ENCODE measurements at regions not wholly inside any gene's neighbourhood (a gene's known extent, or its start where the extent isn't known, plus 50 kb on each side); places are given as distances from the start of the nearest gene placed in this dataset.

DNA sequence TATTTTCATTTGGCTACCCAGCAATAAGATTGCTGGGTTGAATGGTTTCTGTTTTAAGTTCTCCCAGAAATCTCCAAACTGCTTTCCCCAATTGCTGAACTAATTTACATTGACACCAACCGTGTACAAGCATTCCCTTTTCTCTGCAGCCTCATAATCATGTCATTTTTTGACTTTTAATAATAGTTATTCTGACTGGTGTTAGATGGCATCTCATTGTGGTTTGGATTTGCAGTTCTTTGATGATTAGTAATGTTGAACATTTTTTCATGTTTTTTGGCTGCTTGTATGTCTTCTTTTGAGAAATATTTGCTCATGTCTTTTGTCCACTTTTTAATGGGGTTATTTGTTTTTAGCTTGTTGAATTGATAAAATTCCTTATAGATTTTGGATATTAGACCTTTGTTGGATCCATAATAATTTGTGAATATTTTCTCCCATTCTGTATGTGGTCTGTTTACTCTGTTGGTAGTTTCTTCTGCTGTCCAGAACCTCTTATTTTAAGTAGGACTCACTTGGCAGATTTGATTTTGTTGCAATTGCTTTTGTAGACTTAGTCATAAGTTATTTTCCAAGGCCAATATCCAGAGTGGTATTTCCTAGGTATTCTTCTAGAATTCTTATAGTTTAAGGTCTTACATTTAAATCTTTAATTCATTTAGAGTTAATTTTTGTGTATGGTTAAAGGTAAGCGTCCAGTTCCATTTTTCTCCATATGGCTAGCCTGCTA is 793.7 kb downstream of the BRINP1 start:
- Histone ChIP-seq H3K4me3 (no peak overlapping the region), H3K36me3 (no peaks in the 10 kb centered on the region), H3K4me1 (peaks cover 3% of the 10 kb centered on the region; the same call in 1 of the 2 replicates), H3K9me3 (replicated peaks) (no peaks in the 10 kb centered on the region; the same call in none of the 2 replicates), H3K27me3 (no peaks in the 10 kb centered on the region), H3K27ac (no peak overlapping the region)
- DNase-seq = no peak

DNA sequence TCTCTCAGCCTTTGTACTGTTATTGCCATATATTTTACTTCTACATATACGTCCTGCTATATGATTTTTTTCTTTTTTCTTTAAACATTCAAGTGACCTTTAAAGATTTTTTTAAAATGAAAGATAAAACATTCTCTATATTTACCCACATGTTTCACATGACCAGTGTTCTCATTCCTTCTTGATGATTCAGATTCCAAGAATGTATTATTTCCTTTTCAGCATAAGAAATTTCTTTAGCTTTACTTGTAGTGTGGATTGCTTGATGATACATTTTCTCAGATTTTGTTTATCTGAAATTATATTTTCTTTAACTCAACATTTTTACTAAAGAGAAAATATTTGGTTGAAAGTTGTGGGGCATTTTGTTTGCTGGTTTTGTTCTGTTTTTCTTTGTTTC is 792.1 kb downstream of the BRINP1 start:
- DNase-seq = no peak

DNA sequence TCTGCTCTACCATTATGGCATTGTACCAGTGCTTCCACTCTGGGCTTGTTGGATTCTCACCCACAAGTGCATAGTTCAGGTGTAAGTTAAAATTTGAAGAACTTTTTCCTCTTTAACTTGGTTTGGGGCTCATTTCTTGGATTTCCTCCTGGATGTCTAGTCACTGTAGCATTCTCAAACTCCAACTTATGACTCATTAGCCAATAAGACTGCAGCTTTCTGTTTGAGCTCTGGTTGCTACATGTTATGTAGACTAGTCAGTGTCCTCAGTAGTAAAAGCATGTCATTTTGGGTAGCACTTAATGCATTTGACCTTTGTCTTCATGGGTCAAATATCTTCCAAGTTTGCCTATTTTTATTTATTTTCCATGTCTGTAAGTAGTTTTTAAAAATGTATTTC is 790.8 kb downstream of the BRINP1 start:
- Histone ChIP-seq H3K36me3 (no peaks in the 10 kb centered on the region), H3K4me1 (peaks cover 3% of the 10 kb centered on the region; the same call in 1 of the 2 replicates), H3K27me3 (no peaks in the 10 kb centered on the region), H3K4me3 (no peak overlapping the region), H3K27ac (no peak overlapping the region), H3K9me3 (replicated peaks) (no peaks in the 10 kb centered on the region; the same call in 1 of the 2 replicates)
- no peak for DNase-seq

More for the DNA sequence above, 792.1 kb downstream of the BRINP1 start:
- H3K36me3 ChIP-seq = no peaks in the 10 kb centered on the region
- H3K4me3 ChIP-seq = no peak overlapping the region
- H3K27me3 ChIP-seq = no peaks in the 10 kb centered on the region
- no peaks in the 10 kb centered on the region; the same call in 1 of the 2 replicates for H3K9me3 ChIP-seq (replicated peaks)
- peaks cover 3% of the 10 kb centered on the region; the same call in 1 of the 2 replicates for H3K4me1 ChIP-seq
- H3K27ac ChIP-seq = peak overlapping the region; percentile 30

DNA sequence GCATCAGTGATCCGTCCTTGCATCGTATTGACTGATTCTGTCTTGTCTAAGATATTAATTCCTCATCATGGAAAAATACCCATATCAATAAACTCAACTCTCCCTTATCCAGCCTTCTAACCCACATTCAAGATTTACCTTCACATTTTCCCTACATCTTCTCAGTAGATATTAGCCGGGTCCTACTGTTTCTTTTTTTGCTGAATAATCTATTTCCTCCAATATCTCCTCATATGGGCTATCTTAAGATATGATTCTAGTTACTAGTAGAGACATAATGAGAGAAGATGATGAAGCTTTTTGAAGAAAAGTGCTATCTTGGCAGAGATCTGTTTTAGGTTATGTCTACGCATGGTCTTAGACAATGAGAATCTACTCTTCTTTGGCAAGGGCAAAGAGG is 785.8 kb downstream of the BRINP1 start:
- H3K9me3 ChIP-seq (replicated peaks) = no peaks in the 10 kb centered on the region
- H3K4me3 ChIP-seq = no peak overlapping the region
- no peaks in the 10 kb centered on the region for H3K36me3 ChIP-seq
- H3K27ac ChIP-seq = no peak overlapping the region
- no peaks in the 10 kb centered on the region for H3K27me3 ChIP-seq
- peaks cover 7% of the 10 kb centered on the region for H3K4me1 ChIP-seq
- no peak for DNase-seq

- H3K4me1 ChIP-seq = peaks cover 7% of the 10 kb centered on the region
- no peak overlapping the region for H3K4me3 ChIP-seq
- H3K36me3 ChIP-seq = no peaks in the 10 kb centered on the region
- H3K27me3 ChIP-seq = no peaks in the 10 kb centered on the region
- no peaks in the 10 kb centered on the region for H3K9me3 ChIP-seq (replicated peaks)
- H3K27ac ChIP-seq = peak overlapping the region; percentile 13
- peak; percentile 73 for DNase-seq
Observed at GRCh38 chr9:118586978-118587377, 782.3 kb downstream of the BRINP1 start.

DNA sequence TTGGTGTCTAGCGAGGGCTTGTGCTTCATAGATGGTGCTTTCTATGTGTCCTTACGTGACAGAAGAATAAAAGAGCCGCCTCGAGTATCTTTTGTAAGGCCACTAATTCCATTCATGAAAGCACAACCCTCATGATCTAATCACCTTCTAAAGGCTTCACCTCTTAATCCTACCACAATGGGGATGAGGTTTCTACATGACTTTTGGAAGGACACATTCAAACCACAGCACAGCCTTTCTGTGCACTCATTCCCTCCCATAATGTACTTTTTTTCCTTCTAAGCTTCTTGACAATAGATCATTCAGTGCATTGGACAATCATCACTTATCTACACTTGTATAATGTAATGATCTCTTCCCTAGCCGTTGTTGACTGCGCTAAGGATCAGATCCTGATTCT is 774.8 kb downstream of the BRINP1 start:
- Histone ChIP-seq H3K27me3 (no peaks in the 10 kb centered on the region), H3K36me3 (no peaks in the 10 kb centered on the region), H3K27ac (no peak overlapping the region), H3K9me3 (replicated peaks) (no peaks in the 10 kb centered on the region), H3K4me3 (no peak overlapping the region), H3K4me1 (peaks cover 8% of the 10 kb centered on the region; the same call in 1 of the 2 replicates)
- no peak for DNase-seq

- Histone ChIP-seq H3K9me3 (replicated peaks) (no peaks in the 10 kb centered on the region), H3K4me3 (no peak overlapping the region), H3K4me1 (peaks cover 8% of the 10 kb centered on the region; the same call in 1 of the 2 replicates), H3K27ac (no peak overlapping the region), H3K27me3 (no peaks in the 10 kb centered on the region), H3K36me3 (no peaks in the 10 kb centered on the region)
- DNase-seq = peak; percentile 80 to 91
Observed at GRCh38 chr9:118595719-118596305, 773.4 kb downstream of the BRINP1 start.

- no peaks in the 10 kb centered on the region for H3K27me3 ChIP-seq
- H3K27ac ChIP-seq = no peak overlapping the region
- H3K9me3 ChIP-seq (replicated peaks) = no peaks in the 10 kb centered on the region
- DNase-seq = no peak
- H3K4me3 ChIP-seq = no peak overlapping the region
- no peaks in the 10 kb centered on the region for H3K36me3 ChIP-seq
- H3K4me1 ChIP-seq = peaks cover 8% of the 10 kb centered on the region; the same call in 1 of the 2 replicates
Observed at GRCh38 chr9:118596374-118597015, 772.7 kb downstream of the BRINP1 start.

- H3K36me3 ChIP-seq = no peaks in the 10 kb centered on the region
- H3K4me1 ChIP-seq = no peaks in the 10 kb centered on the region
- no peak overlapping the region for H3K27ac ChIP-seq
- no peak overlapping the region for H3K4me3 ChIP-seq
- peaks cover 3% of the 10 kb centered on the region; the same call in 1 of the 2 replicates for H3K9me3 ChIP-seq (replicated peaks)
- no peak for DNase-seq
- no peaks in the 10 kb centered on the region for H3K27me3 ChIP-seq
Observed at GRCh38 chr9:118606668-118607067, 762.6 kb downstream of the BRINP1 start.

- no peaks in the 10 kb centered on the region for H3K4me1 ChIP-seq
- H3K4me3 ChIP-seq = no peak overlapping the region
- no peak overlapping the region for H3K27ac ChIP-seq
- H3K9me3 ChIP-seq (replicated peaks) = peaks cover 13% of the 10 kb centered on the region; the same call in 1 of the 2 replicates
- H3K27me3 ChIP-seq = no peaks in the 10 kb centered on the region
- no peak for DNase-seq
- H3K36me3 ChIP-seq = no peaks in the 10 kb centered on the region
Observed at GRCh38 chr9:118609355-118610044, 759.7 kb downstream of the BRINP1 start.

GRCh38 chr9:118612201-118612600 is 757.0 kb downstream of the BRINP1 start:
- no peak overlapping the region for H3K27ac ChIP-seq
- no peaks in the 10 kb centered on the region for H3K4me1 ChIP-seq
- no peak overlapping the region for H3K4me3 ChIP-seq
- peaks cover 13% of the 10 kb centered on the region; the same call in 1 of the 2 replicates for H3K9me3 ChIP-seq (replicated peaks)
- H3K36me3 ChIP-seq = no peaks in the 10 kb centered on the region
- DNase-seq = no peak
- H3K27me3 ChIP-seq = no peaks in the 10 kb centered on the region

DNA sequence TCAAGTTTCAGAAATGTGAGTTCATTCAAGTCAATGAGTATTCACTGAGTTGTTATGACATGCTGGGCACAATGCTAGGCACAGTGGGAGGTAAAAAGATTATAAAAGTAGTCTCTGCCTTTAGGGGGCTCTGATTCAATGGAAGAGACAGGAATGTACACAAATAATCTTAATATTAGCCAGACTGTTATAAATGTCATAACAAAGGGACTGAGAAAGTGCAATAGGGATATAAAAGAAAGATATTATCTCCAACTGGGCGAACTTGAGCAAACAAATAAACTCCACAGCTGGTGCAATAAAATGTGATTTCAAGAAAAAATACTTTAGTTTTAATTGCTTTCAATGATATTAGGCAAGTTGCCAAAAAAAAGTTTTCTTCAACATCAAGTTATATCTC is 755.2 kb downstream of the BRINP1 start:
- Histone ChIP-seq H3K27me3 (no peaks in the 10 kb centered on the region), H3K36me3 (no peaks in the 10 kb centered on the region), H3K4me3 (no peak overlapping the region), H3K4me1 (no peaks in the 10 kb centered on the region), H3K9me3 (replicated peaks) (peaks cover 13% of the 10 kb centered on the region; the same call in 1 of the 2 replicates), H3K27ac (no peak overlapping the region)
- no peak for DNase-seq

- Histone ChIP-seq H3K4me1 (no peaks in the 10 kb centered on the region), H3K27ac (no peak overlapping the region), H3K9me3 (replicated peaks) (no peaks in the 10 kb centered on the region), H3K27me3 (no peaks in the 10 kb centered on the region), H3K36me3 (no peaks in the 10 kb centered on the region), H3K4me3 (no peak overlapping the region)
- DNase-seq = no peak
Observed at GRCh38 chr9:118618084-118618483, 751.2 kb downstream of the BRINP1 start.

- H3K27ac ChIP-seq = no peak overlapping the region
- no peak for DNase-seq
- no peaks in the 10 kb centered on the region for H3K9me3 ChIP-seq (replicated peaks)
- no peaks in the 10 kb centered on the region for H3K4me1 ChIP-seq
- no peaks in the 10 kb centered on the region for H3K36me3 ChIP-seq
- no peaks in the 10 kb centered on the region for H3K27me3 ChIP-seq
- no peak overlapping the region for H3K4me3 ChIP-seq
Observed at GRCh38 chr9:118618849-118619248, 750.4 kb downstream of the BRINP1 start.

DNA sequence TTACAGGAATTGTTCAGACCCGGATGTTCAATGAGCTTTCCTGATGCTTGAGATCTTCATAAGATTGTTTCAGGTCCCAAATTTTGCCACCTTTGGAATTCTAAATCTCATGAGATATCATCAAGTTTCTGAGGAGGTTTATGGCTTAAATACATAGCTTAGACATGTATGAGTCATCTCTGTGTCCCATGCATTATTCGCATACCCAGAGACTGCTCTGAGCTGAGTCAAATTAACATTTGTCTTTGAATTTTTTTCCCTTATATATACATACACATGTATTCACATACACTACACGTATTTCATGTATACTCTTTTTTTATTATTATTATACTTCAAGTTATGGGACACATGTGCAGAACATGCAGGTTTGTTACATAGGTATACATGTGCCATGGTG is 744.6 kb downstream of the BRINP1 start:
- Histone ChIP-seq H3K4me1 (no peaks in the 10 kb centered on the region; the same call in 1 of the 2 replicates), H3K27ac (no peak overlapping the region)
- no peak for DNase-seq

More for the DNA sequence above, 744.6 kb downstream of the BRINP1 start:
- Histone ChIP-seq H3K27me3 (no peaks in the 10 kb centered on the region), H3K36me3 (no peaks in the 10 kb centered on the region), H3K4me3 (no peak overlapping the region), H3K9me3 (replicated peaks) (peaks cover 6% of the 10 kb centered on the region; the same call in 1 of the 2 replicates)
